ENCODE measurements at regions not wholly inside any gene's neighbourhood (a gene's known extent, or its start where the extent isn't known, plus 50 kb on each side); places are given as distances from the start of the nearest gene placed in this dataset.

- Histone ChIP-seq H3K79me1 (ENCODE audit: low read length) (no peaks in the 10 kb centered on the region), H2BK12ac (ENCODE audit: low read length) (no peak overlapping the region), H4K12ac (ENCODE audit: low read depth, low read length) (no peak overlapping the region), H2BK5ac (ENCODE audit: low read depth, low read length, poor library complexity) (no peak overlapping the region), H3K14ac (ENCODE audit: low read length) (no peak overlapping the region), H3K18ac (ENCODE audit: low read length) (no peak overlapping the region), H3K79me2 (ENCODE audit: control insufficient read depth, insufficient read depth, low read length, poor library complexity) (no peaks in the 10 kb centered on the region), H3K4me2 (ENCODE audit: low read length) (no peak overlapping the region), H2AFZ (ENCODE audit: insufficient read depth, low read length, poor library complexity) (no peak overlapping the region), H3K27ac (ENCODE audit: low read depth, low read length) (no peak overlapping the region), H3K4ac (ENCODE audit: low read depth, low read length) (no peak overlapping the region), H3K4me3 (ENCODE audit: low read depth, low read length) (no peak overlapping the region), H3K9ac (ENCODE audit: low read length) (no peak overlapping the region), H4K8ac (ENCODE audit: low read depth, low read length) (no peak overlapping the region), H3K27me3 (ENCODE audit: insufficient read depth, low read length) (no peaks in the 10 kb centered on the region), H2AK5ac (ENCODE audit: low read length) (no peak overlapping the region), H3K36me3 (ENCODE audit: control insufficient read depth in 1 of 2, insufficient read depth in 2 of 2, low read length in 2 of 2) (no peaks in the 10 kb centered on the region), H2BK120ac (ENCODE audit: insufficient read depth, low read length, poor library complexity) (no peak overlapping the region), H3K4me1 (ENCODE audit: control insufficient read depth in 1 of 2, insufficient read depth in 2 of 2, low read length in 2 of 2) (no peaks in the 10 kb centered on the region), H4K91ac (ENCODE audit: low read depth, low read length) (no peak overlapping the region), H3K23ac (ENCODE audit: low read length) (no peak overlapping the region), H3K9me3 (ENCODE audit: insufficient read depth, low read depth, low read length) (no peaks in the 10 kb centered on the region)
- DNase-seq = no peak
- no CpG with 5 or more reads among the region's 5 CpGs for WGBS (ENCODE audit: extremely low coverage, insufficient coverage, insufficient read length)
Observed at GRCh38 chr9:108351571-108351970, 504.2 kb downstream of the ACTL7B start.

DNA sequence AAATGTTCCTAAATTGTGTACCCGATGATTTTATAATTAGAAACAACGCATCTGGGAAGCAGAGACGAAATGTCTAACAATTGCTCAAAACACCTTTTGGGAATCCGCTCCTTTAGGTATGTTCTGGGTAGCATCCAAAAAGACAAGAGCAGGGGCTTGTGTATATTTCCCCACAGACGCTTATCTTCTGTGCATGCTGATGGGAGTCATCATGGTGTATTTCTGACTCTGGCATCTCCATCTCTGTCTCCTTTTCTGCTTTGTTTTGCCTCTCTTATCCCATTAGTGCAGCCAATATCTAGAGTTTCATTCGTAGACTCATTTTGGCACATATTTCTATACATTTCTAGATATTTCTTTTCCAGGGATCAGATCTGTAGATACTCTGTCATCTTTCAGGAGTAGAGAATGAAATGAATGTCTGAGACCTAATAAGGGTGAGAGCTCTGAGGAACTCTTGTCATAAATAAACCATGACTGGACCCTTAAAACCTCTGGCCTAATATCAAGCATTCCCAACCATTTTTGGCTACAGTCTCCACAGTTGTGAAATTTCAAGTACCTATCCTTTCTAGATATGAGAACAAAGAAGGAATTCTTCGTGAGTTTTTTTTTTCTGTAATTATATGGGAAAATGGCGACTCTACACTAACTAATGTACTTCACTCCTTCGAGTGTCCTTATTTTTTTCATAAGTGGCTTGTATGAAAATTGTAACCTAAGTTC lies 508.2 kb downstream of the ACTL7B start:
- Histone ChIP-seq H4K91ac (ENCODE audit: low read depth, low read length) (no peak overlapping the region), H4K12ac (ENCODE audit: low read depth, low read length) (no peak overlapping the region), H2BK5ac (ENCODE audit: low read depth, low read length, poor library complexity) (no peak overlapping the region), H3K79me2 (ENCODE audit: control insufficient read depth, insufficient read depth, low read length, poor library complexity) (no peaks in the 10 kb centered on the region), H2BK120ac (ENCODE audit: insufficient read depth, low read length, poor library complexity) (no peak overlapping the region), H3K9me3 (ENCODE audit: insufficient read depth, low read depth, low read length) (no peaks in the 10 kb centered on the region), H3K4me3 (ENCODE audit: low read depth, low read length) (no peak overlapping the region), H3K36me3 (ENCODE audit: control insufficient read depth in 1 of 2, insufficient read depth in 2 of 2, low read length in 2 of 2) (no peaks in the 10 kb centered on the region), H3K79me1 (ENCODE audit: low read length) (no peaks in the 10 kb centered on the region), H3K14ac (ENCODE audit: low read length) (no peak overlapping the region), H2BK12ac (ENCODE audit: low read length) (no peak overlapping the region), H2AFZ (ENCODE audit: insufficient read depth, low read length, poor library complexity) (no peak overlapping the region), H3K4me2 (ENCODE audit: low read length) (no peak overlapping the region), H3K27ac (ENCODE audit: low read depth, low read length) (no peak overlapping the region), H3K27me3 (ENCODE audit: insufficient read depth, low read length) (no peaks in the 10 kb centered on the region), H3K18ac (ENCODE audit: low read length) (no peak overlapping the region), H3K4me1 (ENCODE audit: control insufficient read depth in 1 of 2, insufficient read depth in 2 of 2, low read length in 2 of 2) (no peaks in the 10 kb centered on the region), H4K8ac (ENCODE audit: low read depth, low read length) (no peak overlapping the region), H3K9ac (ENCODE audit: low read length) (no peak overlapping the region), H3K23ac (ENCODE audit: low read length) (no peak overlapping the region), H2AK5ac (ENCODE audit: low read length) (no peak overlapping the region), H3K4ac (ENCODE audit: low read depth, low read length) (no peak overlapping the region)
- no CpG with 5 or more reads among the region's 9 CpGs for WGBS (ENCODE audit: extremely low coverage, insufficient coverage, insufficient read length)
- DNase-seq = peak in 1 of 2 donors; percentile 68

GRCh38 chr9:108345826-108346225 lies 510.0 kb downstream of the ACTL7B start:
- Histone ChIP-seq H3K14ac (ENCODE audit: low read length) (no peak overlapping the region), H3K4me3 (ENCODE audit: low read depth, low read length) (no peak overlapping the region), H3K79me2 (ENCODE audit: control insufficient read depth, insufficient read depth, low read length, poor library complexity) (no peaks in the 10 kb centered on the region), H3K18ac (ENCODE audit: low read length) (no peak overlapping the region), H3K27me3 (ENCODE audit: insufficient read depth, low read length) (no peaks in the 10 kb centered on the region), H3K9me3 (ENCODE audit: insufficient read depth, low read depth, low read length) (no peaks in the 10 kb centered on the region), H3K4me2 (ENCODE audit: low read length) (no peak overlapping the region), H3K36me3 (ENCODE audit: control insufficient read depth in 1 of 2, insufficient read depth in 2 of 2, low read length in 2 of 2) (no peaks in the 10 kb centered on the region), H3K4ac (ENCODE audit: low read depth, low read length) (no peak overlapping the region), H3K79me1 (ENCODE audit: low read length) (no peaks in the 10 kb centered on the region), H2AK5ac (ENCODE audit: low read length) (no peak overlapping the region), H2BK120ac (ENCODE audit: insufficient read depth, low read length, poor library complexity) (no peak overlapping the region), H2AFZ (ENCODE audit: insufficient read depth, low read length, poor library complexity) (no peak overlapping the region), H4K12ac (ENCODE audit: low read depth, low read length) (no peak overlapping the region), H3K27ac (ENCODE audit: low read depth, low read length) (no peak overlapping the region), H3K9ac (ENCODE audit: low read length) (no peak overlapping the region), H4K91ac (ENCODE audit: low read depth, low read length) (no peak overlapping the region), H3K4me1 (ENCODE audit: control insufficient read depth in 1 of 2, insufficient read depth in 2 of 2, low read length in 2 of 2) (no peaks in the 10 kb centered on the region), H4K8ac (ENCODE audit: low read depth, low read length) (no peak overlapping the region), H2BK5ac (ENCODE audit: low read depth, low read length, poor library complexity) (no peak overlapping the region), H2BK12ac (ENCODE audit: low read length) (no peak overlapping the region), H3K23ac (ENCODE audit: low read length) (no peak overlapping the region)
- WGBS (ENCODE audit: extremely low coverage, insufficient coverage, insufficient read length) = no CpG with 5 or more reads among the region's 3 CpGs
- DNase-seq = peak in 1 of 2 donors; percentile 18

GRCh38 chr9:108339251-108339650 lies 516.5 kb downstream of the ACTL7B start:
- DNase-seq = no peak
- H3K79me2 ChIP-seq (ENCODE audit: control insufficient read depth, insufficient read depth, low read length, poor library complexity) = no peaks in the 10 kb centered on the region
- no peaks in the 10 kb centered on the region for H3K36me3 ChIP-seq (ENCODE audit: control insufficient read depth in 1 of 2, insufficient read depth in 2 of 2, low read length in 2 of 2)
- no peak overlapping the region for H3K18ac ChIP-seq (ENCODE audit: low read length)
- H4K12ac ChIP-seq (ENCODE audit: low read depth, low read length) = no peak overlapping the region
- no CpG with 5 or more reads among the region's 3 CpGs for WGBS (ENCODE audit: extremely low coverage, insufficient coverage, insufficient read length)
- H3K79me1 ChIP-seq (ENCODE audit: low read length) = no peaks in the 10 kb centered on the region
- H3K27ac ChIP-seq (ENCODE audit: low read depth, low read length) = no peak overlapping the region
- H3K4me3 ChIP-seq (ENCODE audit: low read depth, low read length) = no peak overlapping the region
- H3K23ac ChIP-seq (ENCODE audit: low read length) = no peak overlapping the region
- no peaks in the 10 kb centered on the region for H3K27me3 ChIP-seq (ENCODE audit: insufficient read depth, low read length)
- H4K8ac ChIP-seq (ENCODE audit: low read depth, low read length) = no peak overlapping the region
- no peak overlapping the region for H3K9ac ChIP-seq (ENCODE audit: low read length)
- no peak overlapping the region for H2BK5ac ChIP-seq (ENCODE audit: low read depth, low read length, poor library complexity)
- no peak overlapping the region for H2BK12ac ChIP-seq (ENCODE audit: low read length)
- no peaks in the 10 kb centered on the region for H3K9me3 ChIP-seq (ENCODE audit: insufficient read depth, low read depth, low read length)
- no peak overlapping the region for H3K4ac ChIP-seq (ENCODE audit: low read depth, low read length)
- no peak overlapping the region for H2BK120ac ChIP-seq (ENCODE audit: insufficient read depth, low read length, poor library complexity)
- no peak overlapping the region for H4K91ac ChIP-seq (ENCODE audit: low read depth, low read length)
- no peak overlapping the region for H3K4me2 ChIP-seq (ENCODE audit: low read length)
- H3K4me1 ChIP-seq (ENCODE audit: control insufficient read depth in 1 of 2, insufficient read depth in 2 of 2, low read length in 2 of 2) = no peaks in the 10 kb centered on the region
- H2AFZ ChIP-seq (ENCODE audit: insufficient read depth, low read length, poor library complexity) = no peak overlapping the region
- no peak overlapping the region for H3K14ac ChIP-seq (ENCODE audit: low read length)
- H2AK5ac ChIP-seq (ENCODE audit: low read length) = no peak overlapping the region
